GM12873 (cell line): ENCODE measurements at regions not wholly inside any gene's neighbourhood (a gene's known extent, or its start where the extent isn't known, plus 50 kb on each side); places are given as distances from the start of the nearest gene placed in this dataset.

Experiments
- CTCF ChIP-seq: IDR thresholded peaks from 2 replicates; pipeline ENCODE4 v1.5.1; 2012; ENCODE audit warnings: low read depth, mild to moderate bottlenecking, moderate library complexity, low read length, control low read depth; ENCODE audit not compliant: insufficient read depth; ENCODE audit errors: missing control alignments

- TF ChIP-seq CTCF, result no peak
Measured at GRCh38 chr10:10552948-10553347, 464.7 kb upstream of the CELF2 start.

- no peak for TF ChIP-seq CTCF
Measured at GRCh38 chr10:10564081-10564794, 453.4 kb upstream of the CELF2 start.

- TF ChIP-seq CTCF, result no peak
Measured at GRCh38 chr10:10576937-10577336, 440.7 kb upstream of the CELF2 start.

GRCh38 chr10:10579709-10580108, 438.0 kb upstream of the CELF2 start:
- no peak for TF ChIP-seq CTCF

- no peak for TF ChIP-seq CTCF
Measured at GRCh38 chr10:10584161-10584560, 433.5 kb upstream of the CELF2 start.

GRCh38 chr10:10587744-10588393, 429.8 kb upstream of the CELF2 start:
- no peak for TF ChIP-seq CTCF

GRCh38 chr10:10589540-10590303, 427.9 kb upstream of the CELF2 start:
- no peak for TF ChIP-seq CTCF
